HG02571 (cell line): ENCODE measurements at regions not wholly inside any gene's neighbourhood (a gene's known extent, or its start where the extent isn't known, plus 50 kb on each side); places are given as distances from the start of the nearest gene placed in this dataset.
A peak's percentile ranks its signal among the peaks of the same experiment; 100 is the strongest.

Source experiments
- ATAC-seq: cut with Tn5 transposase; IDR thresholded peaks from one replicate; pipeline ENCODE4 v1.9.1; 2021; ENCODE audit warnings: mild to moderate bottlenecking, moderate library complexity; ENCODE audit not compliant: unreplicated experiment

DNA sequence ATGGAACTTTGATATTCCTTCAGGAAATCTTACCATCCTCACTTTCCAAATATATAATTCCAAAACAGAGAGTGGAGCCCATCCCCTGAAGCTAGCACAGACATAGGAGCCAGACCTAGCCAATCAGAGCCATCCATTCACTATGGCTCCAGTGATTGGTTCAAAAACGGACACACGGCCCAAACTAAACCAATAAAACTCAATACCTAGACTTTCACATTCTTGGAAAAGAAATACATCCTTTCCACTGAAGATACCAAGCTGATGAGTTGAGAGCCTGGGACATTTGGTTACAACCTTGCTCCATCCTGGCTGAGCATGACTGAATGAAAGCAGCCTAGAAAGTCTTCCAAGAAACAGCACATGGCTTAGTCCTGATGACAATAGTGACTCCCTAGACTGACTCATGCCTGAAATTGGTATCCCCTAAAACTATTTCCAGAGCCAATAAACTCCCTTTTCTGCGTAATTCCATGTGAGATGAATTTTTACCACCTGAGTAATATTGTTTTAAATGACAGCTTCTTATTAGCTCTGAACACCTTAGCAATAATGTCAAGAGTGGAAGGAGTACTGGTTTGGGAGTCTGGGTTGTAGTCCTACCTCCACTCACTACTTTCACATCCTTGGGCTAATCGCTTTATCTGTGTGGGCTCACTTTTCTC lies 189.6 kb upstream of the LNX1 start:
- no peak for ATAC-seq

DNA sequence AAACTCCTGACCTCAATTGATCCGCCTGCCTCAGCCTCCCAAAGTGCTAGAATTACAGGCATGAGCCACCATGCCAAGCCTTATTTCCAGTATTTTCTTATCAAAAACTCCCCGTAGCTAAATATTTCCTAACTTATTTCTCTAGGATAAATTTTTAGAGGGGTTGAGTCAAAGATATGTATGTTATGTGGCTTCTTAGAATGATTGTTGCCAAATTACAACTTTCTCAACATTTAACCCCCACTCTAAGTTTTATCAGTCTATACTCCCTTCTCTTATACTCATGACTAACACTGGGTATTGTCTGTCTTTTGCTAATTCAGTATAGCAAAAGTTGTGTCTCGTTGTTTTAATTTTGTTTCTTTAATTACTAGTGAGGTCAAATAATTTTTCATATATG lies 187.7 kb upstream of the LNX1 start:
- no peak for ATAC-seq

DNA sequence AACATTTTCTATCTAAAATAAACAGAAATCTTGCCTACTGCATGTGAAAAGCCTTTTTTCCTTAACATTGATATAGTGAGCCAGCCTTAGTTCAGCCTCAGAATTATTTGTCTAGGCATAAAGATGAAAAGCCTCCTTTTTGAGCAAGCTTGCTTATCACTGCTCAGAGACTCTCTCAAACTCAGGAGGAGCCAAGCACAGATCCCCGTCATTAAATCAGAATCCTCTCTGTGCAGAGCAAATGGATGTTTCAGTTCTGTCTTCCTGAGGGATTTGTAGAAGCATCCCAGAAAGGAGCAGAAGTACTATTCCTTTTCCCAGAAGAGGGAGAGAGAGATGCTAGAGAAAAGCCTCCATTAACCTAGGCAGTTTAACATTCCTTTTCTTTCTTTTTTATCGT lies 186.9 kb upstream of the LNX1 start:
- no peak for ATAC-seq

DNA sequence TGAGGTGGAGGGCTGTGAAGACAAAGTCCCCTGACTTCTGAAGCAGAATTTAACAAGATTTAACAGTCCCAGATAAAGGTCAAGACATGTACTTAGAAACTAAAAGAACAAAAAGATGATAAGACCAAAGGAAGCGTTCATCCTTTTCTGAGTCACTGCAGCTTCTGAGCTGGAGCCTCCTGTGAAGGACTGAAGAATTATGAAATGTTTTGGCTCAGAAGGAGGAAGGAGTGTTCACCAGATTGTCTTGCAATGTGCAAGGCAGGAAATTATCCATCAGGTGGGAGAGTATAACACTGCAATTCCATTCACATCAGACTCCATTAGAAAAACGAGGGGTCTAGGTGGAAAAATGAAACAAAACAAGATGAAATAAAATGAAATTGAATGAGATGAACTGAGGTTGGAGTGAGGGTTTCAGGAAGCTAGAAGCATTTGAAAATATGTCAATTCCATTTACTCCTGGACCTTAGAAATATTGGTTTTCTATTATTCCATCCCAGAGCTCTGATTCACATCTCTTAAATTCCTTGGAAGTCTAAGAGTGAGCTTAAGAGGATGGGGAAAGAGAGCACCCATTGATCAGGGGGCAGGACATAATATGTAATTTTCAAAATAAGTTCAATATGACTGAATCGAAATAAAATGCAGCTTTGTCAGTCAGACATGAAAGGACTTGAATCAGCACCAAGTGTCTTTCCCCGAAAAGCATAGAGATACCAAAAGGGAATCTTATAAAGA lies 186.1 kb upstream of the LNX1 start:
- ATAC-seq: no peak

DNA sequence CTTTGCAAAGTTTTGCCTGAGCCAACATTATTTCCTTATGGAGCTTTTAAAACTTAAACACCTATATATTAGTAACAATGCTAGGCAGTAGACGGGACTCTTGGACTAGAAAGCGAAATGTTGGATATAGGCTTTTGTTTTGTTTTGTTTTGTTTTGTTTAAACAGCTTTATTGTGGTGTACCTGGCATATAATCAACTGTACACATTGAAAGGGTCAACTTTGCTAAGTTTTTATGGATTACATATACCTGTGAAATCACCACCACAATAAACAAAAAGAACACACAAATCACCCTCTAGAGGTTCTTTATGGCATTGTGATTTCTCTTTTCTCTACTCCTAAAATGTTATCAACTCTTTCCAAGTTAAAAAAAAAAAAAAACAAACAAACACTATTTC lies 184.9 kb upstream of the LNX1 start:
- no peak for ATAC-seq

DNA sequence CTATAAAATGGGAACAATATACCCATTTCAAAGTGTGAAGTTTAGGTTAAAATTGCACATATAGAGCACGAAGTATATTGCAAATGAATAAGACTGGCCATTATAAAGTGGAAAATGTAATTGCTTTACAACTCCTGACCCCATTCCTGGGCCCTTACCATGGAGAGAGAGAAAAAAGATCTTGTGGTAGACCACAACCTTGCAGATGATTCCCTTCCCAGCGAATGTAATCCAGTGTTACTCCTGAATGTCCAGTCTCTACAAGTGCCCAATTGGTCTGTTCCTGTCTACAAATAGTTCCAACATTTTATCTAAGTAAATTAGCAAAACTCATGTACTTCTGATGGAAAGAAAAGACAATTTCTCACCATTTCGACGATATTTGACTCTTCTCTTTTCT lies 184.1 kb upstream of the LNX1 start:
- ATAC-seq: no peak

DNA sequence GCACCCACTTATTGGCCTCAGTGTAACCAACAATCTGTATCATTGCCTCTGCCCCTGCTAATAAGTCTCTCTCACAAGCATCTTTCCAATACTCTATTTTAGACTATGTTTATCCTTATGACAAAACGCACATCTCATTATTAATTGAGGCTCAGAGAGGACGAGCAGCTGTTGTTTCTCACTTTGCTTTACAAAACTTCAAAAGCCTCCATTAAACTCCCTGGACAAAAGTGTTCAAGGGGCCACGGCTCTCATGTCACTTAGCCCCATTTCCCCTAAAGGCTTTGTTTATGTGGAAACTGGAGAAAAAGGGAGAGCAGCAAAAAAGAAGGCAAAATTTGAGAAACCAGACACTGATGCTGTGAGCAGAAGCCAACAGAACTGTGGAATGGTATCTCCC lies 180.0 kb upstream of the LNX1 start:
- no peak for ATAC-seq

DNA sequence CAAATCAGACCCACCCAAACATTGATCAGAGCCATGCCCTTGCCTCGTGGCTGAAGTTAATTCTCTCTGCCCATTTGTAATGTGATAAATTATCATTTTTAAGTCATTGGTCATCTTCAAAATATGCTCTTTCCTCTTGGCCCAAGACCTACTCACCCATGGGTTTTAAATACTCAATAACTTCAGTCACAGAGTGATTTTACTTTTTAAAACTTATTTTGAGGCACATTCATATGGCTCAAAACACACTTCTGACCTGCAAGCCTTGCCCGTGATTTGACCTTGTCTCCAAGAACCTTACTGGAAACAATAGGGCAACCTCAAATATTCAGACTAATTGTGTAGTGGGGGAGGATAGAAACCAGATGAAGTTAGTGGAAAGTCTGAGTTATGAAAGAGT lies 176.2 kb upstream of the LNX1 start:
- ATAC-seq: no peak

DNA sequence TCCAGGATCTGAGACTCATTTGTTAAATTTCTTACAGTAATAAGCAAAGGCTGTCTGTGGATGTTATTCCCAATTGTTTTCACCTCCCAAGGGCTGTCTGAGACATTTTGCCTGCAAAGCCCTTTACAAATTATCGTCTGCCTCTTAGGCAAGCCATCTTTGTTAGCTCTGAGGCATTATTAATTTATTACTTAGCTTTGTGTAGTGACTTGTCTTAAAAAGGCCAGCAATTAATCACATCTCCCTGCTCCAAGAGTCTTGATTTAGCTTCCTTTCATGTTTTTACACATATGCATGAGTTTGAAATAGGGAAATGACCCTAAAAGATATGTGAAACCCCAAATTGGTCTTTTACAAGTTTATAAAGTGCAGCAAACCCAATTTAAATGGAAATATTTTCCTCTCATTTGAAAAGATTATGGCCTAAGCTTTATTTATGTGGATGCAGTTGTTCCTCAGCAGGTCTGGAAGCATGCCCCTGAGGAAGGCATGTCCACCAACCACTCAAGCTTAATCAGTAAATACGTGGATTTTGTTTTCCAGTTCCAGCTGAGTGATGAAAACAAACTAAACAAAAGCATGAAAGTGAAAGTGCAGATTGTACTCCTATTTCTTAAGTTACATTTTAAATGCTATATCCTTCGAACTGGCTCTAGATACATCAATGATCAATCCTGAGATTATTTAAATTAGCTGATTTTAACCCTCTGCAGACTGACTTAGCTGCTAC lies 173.6 kb upstream of the LNX1 start:
- ATAC-seq: no peak

DNA sequence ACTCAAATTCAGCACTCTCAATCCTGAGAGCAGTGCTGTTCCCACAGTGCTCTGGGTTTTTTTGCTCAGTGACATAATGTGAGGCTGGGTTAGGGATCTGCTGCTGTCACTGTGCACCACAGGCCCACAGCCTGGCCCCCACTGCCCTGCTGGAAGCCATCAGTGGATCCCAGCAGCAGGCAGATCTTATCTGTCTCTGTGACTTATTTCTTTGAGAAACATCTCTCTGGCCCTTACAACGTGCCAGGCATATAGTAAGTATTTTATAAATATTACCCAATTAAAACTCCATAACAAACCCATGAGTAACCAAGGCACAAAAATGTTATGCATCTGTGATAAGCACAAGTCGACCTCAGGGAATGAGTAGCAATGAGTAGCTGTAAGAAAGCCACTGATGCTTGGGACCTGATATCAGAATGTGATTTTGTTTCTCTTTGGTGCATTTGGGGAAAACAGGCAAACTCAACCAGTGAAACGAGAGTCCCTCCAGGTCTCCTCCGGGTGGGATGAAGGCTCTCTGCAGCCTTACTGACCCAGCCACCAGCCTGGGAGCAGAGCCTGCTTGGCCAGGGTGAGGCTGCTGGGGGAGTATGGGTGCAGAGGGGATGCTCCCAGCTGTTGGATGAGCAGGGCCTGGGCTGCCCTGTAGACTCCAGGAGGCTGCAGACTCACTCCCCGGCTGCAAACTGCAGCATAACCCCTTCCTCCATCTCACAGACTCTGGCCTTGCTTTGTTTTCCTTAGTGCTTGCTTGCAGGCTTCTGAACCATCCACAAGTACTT lies 172.7 kb upstream of the LNX1 start:
- no peak for ATAC-seq

DNA sequence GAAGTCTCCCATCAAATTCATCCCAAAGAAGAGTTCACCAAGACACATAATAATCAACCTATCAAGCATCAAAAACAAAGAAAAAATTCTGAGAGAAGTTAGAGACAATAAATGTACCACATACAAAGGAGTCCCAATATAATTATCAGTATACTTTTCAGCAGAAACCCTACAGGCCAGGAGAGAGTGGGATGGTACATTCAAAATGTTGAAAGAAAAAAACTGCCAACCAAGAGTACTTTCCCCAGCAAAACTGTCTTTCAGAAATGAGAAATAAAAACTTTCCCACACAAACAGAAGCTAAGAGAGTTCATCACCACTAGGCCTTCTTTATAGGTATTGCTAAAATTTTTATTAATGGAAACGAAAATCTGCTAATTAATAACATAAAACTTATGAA lies 164.4 kb upstream of the LNX1 start:
- no peak for ATAC-seq

DNA sequence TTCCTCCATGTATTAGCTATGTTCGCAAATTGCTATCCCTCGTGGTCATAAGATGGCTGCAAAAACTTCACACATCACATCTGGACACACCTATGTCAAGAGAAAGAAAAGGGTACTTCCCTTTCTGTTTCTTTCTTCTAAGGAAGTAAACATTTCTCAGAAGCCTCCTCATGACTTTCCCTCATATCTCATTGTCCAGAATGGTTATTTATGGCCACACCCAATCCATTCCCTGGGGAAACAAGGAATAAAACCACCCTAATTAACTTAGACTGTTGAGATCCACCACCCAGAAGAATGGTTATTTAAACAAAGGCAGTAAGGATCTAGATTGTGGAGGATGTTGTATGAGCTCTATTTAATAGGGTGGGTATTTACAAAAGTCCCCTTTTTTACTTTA lies 160.8 kb upstream of the LNX1 start:
- no peak for ATAC-seq

DNA sequence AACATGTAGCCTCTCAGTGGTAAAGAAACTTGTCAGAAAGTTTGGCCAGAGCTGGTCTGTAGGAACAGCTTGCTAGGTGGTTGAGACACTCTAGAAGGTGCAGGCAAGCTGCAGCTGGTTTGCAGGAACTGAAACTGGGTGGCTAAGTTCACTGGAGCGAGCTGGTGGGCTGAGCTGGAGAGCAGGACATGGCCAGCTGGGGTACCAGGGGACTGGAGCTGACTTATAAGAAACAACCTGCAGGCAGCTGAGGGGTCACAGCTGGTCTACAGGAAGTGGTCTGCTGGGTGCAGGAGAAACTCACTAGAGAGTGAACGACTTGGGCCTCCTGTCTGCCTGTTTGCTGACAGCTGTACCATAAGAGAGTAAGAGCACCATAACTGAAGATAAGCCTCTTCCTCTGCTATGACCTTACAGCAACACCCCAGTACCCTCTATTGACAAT lies 157.1 kb upstream of the LNX1 start:
- peak; percentile 92 for ATAC-seq

DNA sequence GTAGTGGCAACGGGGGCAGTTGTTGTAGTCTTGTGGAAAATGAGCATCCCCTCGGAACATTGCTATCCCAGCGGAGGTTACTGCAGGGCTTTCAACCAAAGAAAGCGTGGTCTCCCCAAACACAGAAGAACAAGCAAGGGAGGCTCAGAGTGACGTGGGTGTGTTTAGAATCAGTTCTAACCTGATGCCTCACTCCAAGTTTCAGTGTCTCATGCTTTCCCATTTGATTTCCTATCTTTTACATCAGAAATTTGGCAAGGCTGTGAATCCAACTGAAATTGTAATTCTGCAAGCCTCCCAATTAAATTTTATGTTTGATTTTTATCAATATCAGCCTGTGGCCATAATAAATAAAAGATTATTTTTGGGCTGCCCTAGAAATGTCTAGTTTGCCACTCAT lies 156.1 kb upstream of the LNX1 start:
- ATAC-seq: no peak

DNA sequence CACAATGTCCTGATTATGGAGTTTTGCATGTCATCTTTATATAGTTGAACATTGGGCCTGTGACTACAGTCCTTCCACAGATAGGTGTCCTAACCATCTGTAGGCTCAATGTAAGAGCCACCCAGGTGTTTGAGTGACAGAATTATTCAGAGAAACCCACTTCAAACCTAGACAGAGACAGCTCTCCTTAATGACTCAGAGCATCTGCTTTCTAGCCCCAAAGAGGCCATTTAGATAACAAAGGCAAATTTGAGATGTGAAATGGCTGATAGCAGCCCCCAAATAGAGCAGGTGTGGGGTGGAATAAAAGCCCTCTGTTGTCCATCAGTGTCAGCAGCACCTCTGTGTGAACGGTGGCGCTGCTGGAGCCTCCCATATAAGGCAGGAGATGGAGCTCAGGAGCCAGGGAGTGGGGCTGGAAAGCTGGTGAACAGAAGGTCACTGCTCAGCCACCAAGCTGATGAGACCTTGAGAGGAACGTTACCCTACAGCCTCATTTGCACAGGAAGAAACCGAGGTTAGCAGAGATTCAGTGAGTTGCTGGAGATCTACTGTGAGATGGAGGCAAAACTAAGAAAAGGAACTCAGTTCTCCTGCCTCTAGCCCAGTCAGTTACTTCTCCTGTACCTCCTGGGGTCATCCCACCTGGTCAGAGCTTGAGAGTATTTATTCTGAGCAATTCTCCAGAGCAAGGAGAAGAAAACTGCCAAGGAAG lies 153.3 kb upstream of the LNX1 start:
- ATAC-seq: no peak

DNA sequence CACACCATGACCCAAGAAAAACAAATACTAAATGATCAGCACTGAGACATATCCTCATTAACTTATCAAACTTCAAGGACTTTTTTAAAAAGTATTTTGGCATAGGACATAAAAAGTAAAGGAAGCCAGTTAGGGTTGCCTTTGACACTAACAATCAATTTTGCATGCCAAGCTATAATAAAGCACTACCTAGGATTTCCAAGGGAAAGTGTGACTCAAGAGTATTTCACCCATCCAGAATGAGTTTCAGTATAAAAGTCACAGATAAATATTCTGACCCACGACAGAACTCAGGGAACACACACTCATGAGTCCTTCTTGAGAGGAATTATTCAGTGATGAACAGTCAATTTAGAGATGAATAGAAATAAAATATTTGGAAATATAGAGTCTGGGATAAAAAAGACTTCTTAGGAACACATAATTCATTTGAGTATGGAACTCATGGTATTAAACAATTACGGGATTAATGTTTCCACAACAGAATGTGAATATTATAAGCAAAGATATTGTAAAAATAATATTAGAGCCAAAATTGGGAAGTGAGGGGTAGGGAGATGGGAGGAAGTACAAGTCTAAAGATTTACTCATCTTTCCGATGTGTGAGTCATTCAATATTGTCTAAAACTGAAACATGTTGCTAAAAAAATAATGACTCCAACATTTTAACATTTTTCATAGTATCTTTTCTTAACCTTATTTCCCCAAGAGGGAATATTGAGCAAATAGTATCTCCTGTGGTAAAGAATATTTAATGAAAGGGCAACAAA lies 143.5 kb upstream of the LNX1 start:
- ATAC-seq: no peak

DNA sequence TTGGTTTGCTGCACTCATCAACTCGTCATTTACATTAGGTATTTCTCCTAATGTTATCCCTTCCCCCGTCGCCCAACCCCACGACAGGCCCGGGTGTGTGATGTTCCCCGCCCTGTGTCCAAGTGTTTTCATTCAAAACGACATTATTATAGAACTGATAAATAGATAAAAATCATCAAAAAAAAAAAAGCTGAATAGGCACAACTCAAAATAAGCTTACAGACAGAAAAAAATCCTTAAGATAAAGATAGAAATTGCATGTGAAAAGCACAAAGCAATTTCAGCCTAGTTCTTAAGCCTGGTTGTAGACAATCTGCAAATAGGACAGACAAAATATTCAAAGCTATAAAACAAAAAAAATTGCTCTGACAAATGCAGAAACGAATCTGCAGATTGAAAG lies 142.9 kb upstream of the LNX1 start:
- no peak for ATAC-seq

DNA sequence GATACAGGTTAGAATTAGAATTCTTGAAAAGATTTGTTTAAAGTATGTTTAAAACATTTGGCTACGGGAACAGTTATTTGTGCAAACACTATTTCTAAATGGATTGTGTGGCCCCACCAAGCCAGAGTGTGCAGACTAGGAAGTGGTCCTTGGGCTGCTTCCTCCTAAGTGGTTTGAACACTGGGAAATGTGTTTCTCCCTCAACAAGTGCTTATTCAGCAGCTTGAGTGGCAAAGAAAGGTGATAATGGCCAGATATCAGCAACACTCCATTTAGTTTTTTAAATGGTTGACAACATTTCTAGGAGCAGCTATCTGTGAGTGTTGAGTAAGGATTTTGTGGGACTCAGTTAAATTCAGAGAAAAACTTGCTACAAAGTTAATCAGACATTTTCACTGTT lies 141.4 kb upstream of the LNX1 start:
- ATAC-seq: no peak

DNA sequence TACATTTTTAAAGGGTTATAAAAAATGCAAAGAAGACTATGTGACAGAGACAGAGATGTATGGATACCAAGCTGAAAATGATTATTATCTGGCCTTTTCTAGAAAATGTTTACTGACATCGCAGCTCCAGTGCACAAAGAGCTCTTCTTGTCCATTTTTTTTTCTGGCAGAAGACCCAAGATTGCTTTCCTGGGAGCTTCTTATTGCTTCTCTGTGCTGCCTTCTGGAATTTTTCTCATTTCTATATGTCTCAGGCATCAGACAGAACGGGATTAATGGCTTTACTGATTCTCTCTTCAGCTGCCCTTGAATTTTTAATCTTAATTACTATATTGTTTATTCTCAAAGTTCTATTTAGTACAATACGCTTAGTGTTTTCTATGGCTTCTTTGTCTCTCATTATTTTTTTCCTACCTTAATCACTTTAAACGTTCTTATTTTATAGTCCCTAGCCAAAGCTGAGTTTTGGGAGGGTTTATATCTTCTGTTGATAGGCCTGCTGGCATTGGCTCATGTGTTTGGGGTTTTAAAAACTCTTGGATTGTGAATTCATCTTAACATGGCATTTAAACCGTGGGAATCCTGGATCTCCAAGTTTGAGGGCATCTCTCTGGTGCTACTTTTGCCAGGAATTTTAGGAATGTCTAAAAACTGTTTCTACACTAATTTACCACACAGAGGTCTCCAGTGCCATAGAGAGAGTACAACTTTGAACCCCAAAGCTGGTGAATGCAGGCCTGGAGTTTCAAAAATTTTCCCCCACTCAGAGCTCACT lies 138.9 kb upstream of the LNX1 start:
- no peak for ATAC-seq
